Keratinocyte (primary cell): ENCODE measurements at regions not wholly inside any gene's neighbourhood (a gene's known extent, or its start where the extent isn't known, plus 50 kb on each side); places are given as distances from the start of the nearest gene placed in this dataset.

ENCODE experiments used
- DNase-seq: peaks from one replicate; pipeline ENCODE4 v3.0.0-alpha.2; 2011; ENCODE audit warnings: low read depth, missing footprints, low spot score
- FAIRE-seq: peaks from 2 replicates; lab custom pipeline; 2011; peaks lifted over from hg19 to GRCh38; lab: Jason Lieb, UNC
- H2AFZ ChIP-seq: 2 replicates; pipeline ENCODE4 v1.6.0; 2012; ENCODE audit warnings: low read length, control low read depth, inconsistent platforms; ENCODE audit not compliant: control insufficient read depth
- H3K27ac ChIP-seq: 2 replicates; pipeline ENCODE4 v1.5.1; 2011; ENCODE audit warnings: low read length; ENCODE audit not compliant: control insufficient read depth, insufficient read depth
- H3K27me3 ChIP-seq: 3 replicates; pipeline ENCODE4 v1.6.0; 2011; ENCODE audit warnings: low read length; ENCODE audit not compliant: control insufficient read depth, insufficient read depth; ENCODE audit errors: extremely low read depth
- H3K36me3 ChIP-seq, 2 experiments: 2 replicates in 1 of 2; 3 replicates in 1 of 2; pipeline ENCODE4 v1.5.1; 2011; ENCODE audit warnings: low read length in 2 of 2, mild to moderate bottlenecking in 1 of 2; ENCODE audit not compliant: control insufficient read depth in 2 of 2, insufficient read depth in 2 of 2; ENCODE audit errors: extremely low read depth in 1 of 2
- H3K4me1 ChIP-seq: 3 replicates; pipeline ENCODE4 v1.5.1; 2011; ENCODE audit warnings: low read length; ENCODE audit not compliant: control insufficient read depth, insufficient read depth; ENCODE audit errors: extremely low read depth
- H3K4me2 ChIP-seq: 3 replicates; pipeline ENCODE4 v1.6.0; 2011; ENCODE audit warnings: low read depth, low read length; ENCODE audit not compliant: control insufficient read depth, insufficient read depth; ENCODE audit errors: extremely low read depth
- H3K4me3 ChIP-seq, 3 experiments: fragments of 200-600 bp in 1 of 3; sonication (generic) in 1 of 3; 2 replicates in 2 of 3; 3 replicates in 1 of 3; pipeline ENCODE4 v1.5.1; 2011 to 2016; ENCODE audit warnings: low read length in 3 of 3, mild to moderate bottlenecking in 3 of 3, control low read depth in 2 of 3, inconsistent platforms in 1 of 3, low read depth in 1 of 3, mixed read lengths in 1 of 3, mixed run types in 1 of 3, moderate library complexity in 1 of 3; ENCODE audit not compliant: control insufficient read depth in 2 of 3, insufficient read depth in 2 of 3; ENCODE audit errors: extremely low read depth in 1 of 3
- H3K79me2 ChIP-seq: 2 replicates; pipeline ENCODE4 v1.6.0; 2012; ENCODE audit warnings: low read length; ENCODE audit not compliant: control insufficient read depth, insufficient read depth
- H3K9ac ChIP-seq: 3 replicates; pipeline ENCODE4 v1.6.0; 2011; ENCODE audit warnings: low read length; ENCODE audit not compliant: control insufficient read depth, insufficient read depth; ENCODE audit errors: extremely low read depth
- H3K9me1 ChIP-seq: 3 replicates; pipeline ENCODE4 v1.6.0; 2011; ENCODE audit warnings: low read length; ENCODE audit not compliant: control insufficient read depth, insufficient read depth; ENCODE audit errors: extremely low read depth
- H3K9me3 ChIP-seq: 2 replicates; pipeline ENCODE4 v1.5.1; 2012; ENCODE audit warnings: low read depth, low read length; ENCODE audit not compliant: control insufficient read depth
- H4K20me1 ChIP-seq: 3 replicates; pipeline ENCODE4 v1.6.0; 2011; ENCODE audit warnings: low read length; ENCODE audit not compliant: control insufficient read depth, insufficient read depth; ENCODE audit errors: extremely low read depth
- CTCF ChIP-seq, 3 experiments: IDR thresholded peaks in 1 of 3; conservative IDR thresholded peaks in 1 of 3; optimal IDR thresholded peaks in 1 of 3; 2 replicates in 2 of 3; 3 replicates in 1 of 3; pipeline versions ENCODE3 to v1.5.1; 2011; ENCODE audit warnings: low read length in 3 of 3, mild to moderate bottlenecking in 3 of 3, moderate library complexity in 2 of 3, control low read depth in 1 of 3, inconsistent platforms in 1 of 3; ENCODE audit not compliant: insufficient read depth in 2 of 3; ENCODE audit errors: extremely low read depth in 1 of 3
- EZH2 ChIP-seq: IDR thresholded peaks from one replicate; pipeline ENCODE4 v1.6.1; 2012; ENCODE audit warnings: inconsistent platforms, mild to moderate bottlenecking, low read length, moderate library complexity
- dilution Hi-C: fragments of 300-500 bp; cut with MboI; formaldehyde crosslinking; loops from one replicate; pipeline ENCODE4 v1.7.0; 2020; ENCODE audit warnings: low sequenced_read_pairs; ENCODE audit not compliant: extremely low pct_ligation_motif_present

DNA sequence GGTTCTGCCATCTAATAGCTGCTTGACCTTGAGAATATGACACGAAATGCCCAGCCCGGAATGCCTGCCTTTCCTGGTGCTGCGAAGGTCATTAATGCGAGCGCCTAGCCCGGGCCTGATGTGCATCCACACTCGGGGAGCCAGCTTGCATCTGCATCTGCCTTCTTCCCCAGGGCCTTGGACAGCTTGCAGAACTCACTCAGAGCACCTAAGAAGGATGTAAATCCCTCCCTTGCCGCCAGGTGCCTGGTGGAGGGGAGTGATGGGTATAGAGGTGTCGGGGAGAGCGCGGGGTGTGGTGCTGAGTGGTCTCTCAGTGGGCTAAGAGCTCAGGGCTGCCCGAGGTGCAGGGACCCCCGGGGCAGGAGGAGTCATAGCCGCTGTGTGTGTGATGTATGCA is 127.2 kb downstream of the MRPL36 start:
- DNase-seq (no peak), FAIRE-seq (no peak)
- Histone ChIP-seq H3K4me2 (no peak overlapping the region), H4K20me1 (no peaks in the 10 kb centered on the region), H3K27ac (no peak overlapping the region), H3K9me3 (no peaks in the 10 kb centered on the region), H3K4me1 (no peaks in the 10 kb centered on the region), H3K36me3 (no peaks in the 10 kb centered on the region), H3K79me2 (no peaks in the 10 kb centered on the region), H2AFZ (no peak overlapping the region), H3K4me3 (no peak overlapping the region), H3K9ac (no peak overlapping the region), H3K27me3 (peaks cover 28% of the 10 kb centered on the region), H3K9me1 (no peaks in the 10 kb centered on the region)
- peak in 1 of 3 experiments; percentile 10 for TF ChIP-seq CTCF (optimal IDR thresholded peaks at IDR 0.05 in 1 of 3, IDR thresholded peaks at IDR 0.05 in 1 of 3, conservative IDR thresholded peaks at IDR 0.05 in 1 of 3; ENCODE audit: extremely low read depth in 1 of 3, insufficient read depth in 2 of 3, low read length in 3 of 3)
- TF ChIP-seq EZH2 = no peak
- dilution Hi-C loops = no loop called here

- no peaks in the 10 kb centered on the region for H3K9me3 ChIP-seq
- no peaks in the 10 kb centered on the region for H3K9me1 ChIP-seq
- no peak overlapping the region for H2AFZ ChIP-seq
- H3K27me3 ChIP-seq = peaks cover 35% of the 10 kb centered on the region
- H3K4me1 ChIP-seq = no peaks in the 10 kb centered on the region
- no peaks in the 10 kb centered on the region for H3K79me2 ChIP-seq
- FAIRE-seq (no peak), DNase-seq (no peak)
- H3K4me2 ChIP-seq = no peak overlapping the region
- H3K27ac ChIP-seq = no peak overlapping the region
- no peak overlapping the region for H3K9ac ChIP-seq
- H4K20me1 ChIP-seq = no peaks in the 10 kb centered on the region
- no peak overlapping the region for H3K4me3 ChIP-seq
- H3K36me3 ChIP-seq = no peaks in the 10 kb centered on the region
- TF ChIP-seq CTCF (optimal IDR thresholded peaks at IDR 0.05 in 1 of 3, IDR thresholded peaks at IDR 0.05 in 1 of 3, conservative IDR thresholded peaks at IDR 0.05 in 1 of 3; ENCODE audit: extremely low read depth in 1 of 3, insufficient read depth in 2 of 3, low read length in 3 of 3) (no peak), EZH2 (no peak)
- dilution Hi-C loops = no loop called here
Measured at GRCh38 chr5:1671351-1671750, 128.3 kb downstream of the MRPL36 start.
